Caki2 (cell line): ENCODE measurements at regions not wholly inside any gene's neighbourhood (a gene's known extent, or its start where the extent isn't known, plus 50 kb on each side); places are given as distances from the start of the nearest gene placed in this dataset.
"Not testable (repeated sequence)": the region's sequence is repeated elsewhere in the genome, so short reads cannot be mapped to it uniquely, and the experiment has no call there.

ENCODE experiments used
- DNase-seq: peaks from one replicate; pipeline ENCODE4 v3.0.0-alpha.2; 2015; ENCODE audit warnings: low read depth
- in situ Hi-C: cut with HindIII; loops from 2 replicates; pipeline ENCODE4 v1.10.0; 2016; ENCODE audit warnings: low sequenced_read_pairs, low pct_unique_long_range_greater_than_20kb, mixed read lengths

- DNase-seq, in situ Hi-C loops: not testable (repeated sequence)
Measured at GRCh38 chr6:147651-148050, 144.6 kb upstream of the DUSP22 start.

- peak; percentile 44 for DNase-seq
Measured at GRCh38 chr6:148051-148984, 144.0 kb upstream of the DUSP22 start.

GRCh38 chr6:150147-150546, 142.1 kb upstream of the DUSP22 start:
- DNase-seq, in situ Hi-C loops: not testable (repeated sequence)

More at GRCh38 chr6:148051-148984, 144.0 kb upstream of the DUSP22 start:
- in situ Hi-C loops = not testable (repeated sequence)

- in situ Hi-C loops, DNase-seq: not testable (repeated sequence)
Measured at GRCh38 chr6:152436-152835, 139.9 kb upstream of the DUSP22 start.

- DNase-seq, in situ Hi-C loops: not testable (repeated sequence)
Measured at GRCh38 chr6:153026-153425, 139.3 kb upstream of the DUSP22 start.

- in situ Hi-C loops = not testable (repeated sequence)
Measured at GRCh38 chr6:153867-154266, 138.4 kb upstream of the DUSP22 start.

GRCh38 chr6:154321-155092, 137.8 kb upstream of the DUSP22 start:
- in situ Hi-C loops, DNase-seq: not testable (repeated sequence)

More at GRCh38 chr6:153867-154266, 138.4 kb upstream of the DUSP22 start:
- not testable (repeated sequence) for DNase-seq

GRCh38 chr6:156010-156409, 136.3 kb upstream of the DUSP22 start:
- DNase-seq = no peak
- in situ Hi-C loops = no loop called here

- DNase-seq, in situ Hi-C loops: not testable (repeated sequence)
Measured at GRCh38 chr6:156441-157140, 135.7 kb upstream of the DUSP22 start.

- DNase-seq, in situ Hi-C loops: not testable (repeated sequence)
Measured at GRCh38 chr6:157176-157575, 135.1 kb upstream of the DUSP22 start.

GRCh38 chr6:161657-162056, 130.6 kb upstream of the DUSP22 start:
- in situ Hi-C loops = not testable (repeated sequence)

GRCh38 chr6:164720-165119, 127.6 kb upstream of the DUSP22 start:
- no peak for DNase-seq

More at GRCh38 chr6:161657-162056, 130.6 kb upstream of the DUSP22 start:
- not testable (repeated sequence) for DNase-seq

GRCh38 chr6:165263-165662, 127.0 kb upstream of the DUSP22 start:
- in situ Hi-C loops = no loop called here
- DNase-seq = no peak

More at GRCh38 chr6:164720-165119, 127.6 kb upstream of the DUSP22 start:
- in situ Hi-C loops = no loop called here

- no peak for DNase-seq
- in situ Hi-C loops = no loop called here
Measured at GRCh38 chr6:165906-166305, 126.4 kb upstream of the DUSP22 start.

GRCh38 chr6:168865-169455, 123.3 kb upstream of the DUSP22 start:
- in situ Hi-C loops = no loop called here
- peak; percentile 46 for DNase-seq

GRCh38 chr6:174036-174435, 118.3 kb upstream of the DUSP22 start:
- in situ Hi-C loops = no loop called here
- DNase-seq = no peak

- in situ Hi-C loops = no loop called here
- no peak for DNase-seq
Measured at GRCh38 chr6:175680-176079, 116.6 kb upstream of the DUSP22 start.

- in situ Hi-C loops = no loop called here
- no peak for DNase-seq
Measured at GRCh38 chr6:176766-177165, 115.5 kb upstream of the DUSP22 start.
